HepG2 (cell line): ENCODE measurements at regions not wholly inside any gene's neighbourhood (a gene's known extent, or its start where the extent isn't known, plus 50 kb on each side); places are given as distances from the start of the nearest gene placed in this dataset.

Experiments
- ATAC-seq: fragments of 200-7000 bp; cut with Tn5 transposase; 3 replicates; pipeline ENCODE4 v1.9.1; 2020; ENCODE audit warnings: mild to moderate bottlenecking, moderate library complexity
- BruUV-seq: library from RNA; stranded (reverse); fragments of 400-500 nt; replicated peaks from 2 replicates; lab custom pipeline; 2021; lab: Mats Ljungman, UMichigan
- CTCF ChIA-PET: fragments of 300-600 bp; formaldehyde crosslinking; extraction: SDS; loops from one replicate; lab custom pipeline; 2021; ENCODE audit warnings: low total read pairs, inconsistent platforms, low intra/inter-chr PET ratio; lab: Yijun Ruan, JAX
- POLR2A ChIA-PET: fragments of 350-600 bp; sonication (Branson Sonifier 250); formaldehyde crosslinking; loops from one replicate; lab custom pipeline; 2020; ENCODE audit warnings: antibody characterized with exemption, inconsistent platforms; lab: Yijun Ruan, JAX
- DNase-seq: peaks from one replicate; pipeline ENCODE4 v3.0.0-alpha.2; 2015; ENCODE audit warnings: low spot score
- FAIRE-seq: peaks from 3 replicates; lab custom pipeline; 2011; peaks lifted over from hg19 to GRCh38; lab: Jason Lieb, UNC
- H2AFZ ChIP-seq: one replicate; pipeline ENCODE4 v1.6.1; 2011; ENCODE audit warnings: low read length, inconsistent platforms
- H3K27ac ChIP-seq: fragments of 300-600 bp; 3 replicates; pipeline ENCODE4 v1.8.0; 2011; ENCODE audit warnings: mixed run types, mild to moderate bottlenecking, mixed read lengths, low read length, inconsistent platforms; ENCODE audit not compliant: insufficient read depth; ENCODE audit errors: extremely low read length
- H3K27me3 ChIP-seq, 2 experiments: fragments of 200-600 bp in 1 of 2; 2 replicates in 1 of 2; 3 replicates in 1 of 2; pipeline versions ENCODE4 v1.6.0 to v1.8.0; 2011; ENCODE audit warnings: low read length in 2 of 2, mild to moderate bottlenecking in 2 of 2, moderate library complexity in 2 of 2, inconsistent platforms in 1 of 2; ENCODE audit not compliant: insufficient read depth in 2 of 2, control insufficient read depth in 1 of 2
- H3K36me3 ChIP-seq, 2 experiments: fragments of 200-600 bp in 1 of 2; replicated peaks in 1 of 2; 2 replicates in 1 of 2; 3 replicates in 1 of 2; pipeline versions ENCODE4 v1.5.1 to v1.8.0; 2011; ENCODE audit warnings: low read length in 2 of 2, inconsistent platforms in 1 of 2; ENCODE audit not compliant: insufficient read depth in 2 of 2, control insufficient read depth in 1 of 2
- H3K4me1 ChIP-seq: 2 replicates; pipeline ENCODE4 v1.5.1; 2012; ENCODE audit warnings: low read length, inconsistent platforms; ENCODE audit not compliant: insufficient read depth
- H3K4me2 ChIP-seq: 2 replicates; pipeline ENCODE4 v1.6.0; 2011; ENCODE audit warnings: low read depth, low read length, inconsistent platforms
- H3K4me3 ChIP-seq, 3 experiments: fragments of 200-600 bp in 1 of 3; sonication (generic), shearing (Covaris generic) in 1 of 3; replicated peaks in 1 of 3; 2 replicates each; pipeline ENCODE4 v1.5.1; 2011 to 2016; ENCODE audit warnings: low read length in 3 of 3, inconsistent platforms in 2 of 3, low read depth in 2 of 3, mild to moderate bottlenecking in 2 of 3, control low read depth in 1 of 3, mixed read lengths in 1 of 3; ENCODE audit not compliant: insufficient read depth in 1 of 3
- H3K79me2 ChIP-seq: one replicate; pipeline ENCODE4 v1.6.1; 2011; ENCODE audit warnings: low read length, inconsistent platforms; ENCODE audit not compliant: insufficient read depth
- H3K9ac ChIP-seq: 2 replicates; pipeline ENCODE4 v1.6.0; 2011; ENCODE audit warnings: mild to moderate bottlenecking, low read depth, low read length, inconsistent platforms; ENCODE audit not compliant: insufficient read depth
- H3K9me3 ChIP-seq: 2 replicates; pipeline ENCODE4 v1.5.1; 2012; ENCODE audit warnings: mild to moderate bottlenecking, low read length
- H4K20me1 ChIP-seq: 2 replicates; pipeline ENCODE4 v1.6.0; 2011; ENCODE audit warnings: inconsistent platforms, mild to moderate bottlenecking, low read length, moderate library complexity; ENCODE audit not compliant: insufficient read depth
- FOXA3 ChIP-seq: IDR thresholded peaks from 2 replicates; pipeline ENCODE4 v1.6.1; 2016; ENCODE audit warnings: missing genetic modification reagents, missing compliant biosample characterization
- GTF2F1 ChIP-seq: fragments of 150-350 bp; IDR thresholded peaks from 2 replicates; pipeline ENCODE4 v1.6.1; 2014; ENCODE audit warnings: low read length
- HNF1A ChIP-seq, 2 experiments: sonication (generic) in 1 of 2; formaldehyde crosslinking in 1 of 2; IDR thresholded peaks; 2 replicates each; pipeline versions ENCODE4 v1.4.0 to v1.6.1; 2016 to 2020; ENCODE audit warnings: borderline replicate concordance in 1 of 2, low read depth in 1 of 2, mild to moderate bottlenecking in 1 of 2, missing genetic modification reagents in 1 of 2
- MTF1 ChIP-seq: sonication (generic); formaldehyde crosslinking; IDR thresholded peaks from 2 replicates; pipeline ENCODE4 v1.5.0; 2020; ENCODE audit warnings: missing genetic modification reagents
- SOX13 ChIP-seq, 3 experiments: fragments of 450-650 bp in 1 of 3; sonication (generic) in 1 of 3; formaldehyde crosslinking in 1 of 3; IDR thresholded peaks in 2 of 3; conservative IDR thresholded peaks in 1 of 3; 2 replicates each; pipeline versions ENCODE4 v1.5.0 to v1.6.1; 2016 to 2020; ENCODE audit warnings: antibody characterized with exemption in 1 of 3, mild to moderate bottlenecking in 1 of 3, missing compliant biosample characterization in 1 of 3, missing genetic modification reagents in 1 of 3, moderate library complexity in 1 of 3
- TRIM24 ChIP-seq: sonication (generic); formaldehyde crosslinking; IDR thresholded peaks from 2 replicates; pipeline ENCODE4 v1.8.0; 2022; ENCODE audit warnings: mild to moderate bottlenecking, missing genetic modification reagents
- ZBED4 ChIP-seq: sonication (generic); formaldehyde crosslinking; IDR thresholded peaks from 2 replicates; pipeline ENCODE4 v1.4.0; 2020; ENCODE audit warnings: missing genetic modification reagents, borderline replicate concordance
- ZFP37 ChIP-seq: sonication (generic); formaldehyde crosslinking; IDR thresholded peaks from 2 replicates; pipeline ENCODE4 v1.4.0; 2020; ENCODE audit warnings: missing genetic modification reagents, borderline replicate concordance
- WGBS: methylation state at CpG from one replicate; pipeline ENCODE4 v1.1.6; 2017; ENCODE audit warnings: low lambda C conversion rate; 5-methylcytosine and 5-hydroxymethylcytosine counted together
- in situ Hi-C: cut with HindIII; loops from 2 replicates; pipeline ENCODE4 v1.10.0; 2017; ENCODE audit warnings: low pct_unique_long_range_greater_than_20kb; ENCODE audit not compliant: extremely low pct_ligation_motif_present
- intact Hi-C: fragments of 100-400 bp; cut with micrococcal nuclease; formaldehyde crosslinking; loops from one replicate; pipeline ENCODE4 v1.10.0; 2022; ENCODE audit not compliant: unreplicated experiment
- TF ChIP-seq, protein P1 (sequence below): sonication (generic); formaldehyde crosslinking; IDR thresholded peaks from 2 replicates; pipeline ENCODE4 v1.4.0; 2020; ENCODE audit warnings: missing genetic modification reagents, mild to moderate bottlenecking, borderline replicate concordance
- TF ChIP-seq, protein P2 (sequence below): sonication (generic); formaldehyde crosslinking; IDR thresholded peaks from 2 replicates; pipeline ENCODE4 v1.5.1; 2020; ENCODE audit warnings: missing genetic modification reagents, mild to moderate bottlenecking, borderline replicate concordance

DNA sequence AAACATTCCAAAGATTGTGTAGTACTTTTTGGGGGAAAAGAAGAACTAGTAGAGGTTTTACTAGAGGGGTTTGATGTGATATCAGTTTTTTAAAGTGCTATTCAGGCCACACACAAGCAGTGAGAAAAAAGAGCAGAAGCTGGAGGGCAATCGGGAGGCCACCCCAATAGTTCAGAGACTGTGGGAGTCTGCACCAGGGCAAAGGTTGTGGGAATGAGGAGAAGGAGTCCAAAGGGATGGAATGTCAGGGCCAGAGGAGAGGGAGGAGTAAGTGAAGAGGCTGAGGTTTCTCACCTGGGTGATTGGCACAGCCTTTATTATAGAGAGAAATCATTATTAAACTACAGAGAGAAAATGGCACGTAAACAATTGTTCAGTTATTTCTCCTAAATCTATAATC is 134.9 kb upstream of the RAD23B start:
- in situ Hi-C loops (no loop called here), intact Hi-C loops (no loop called here)
- Histone ChIP-seq H4K20me1 (no peaks in the 10 kb centered on the region), H3K4me2 (no peak overlapping the region), H3K27me3 (no peaks in the 10 kb centered on the region), H3K4me1 (no peaks in the 10 kb centered on the region), H3K36me3 (no peaks in the 10 kb centered on the region), H3K9ac (no peak overlapping the region), H3K27ac (no peak overlapping the region), H3K79me2 (no peaks in the 10 kb centered on the region), H3K9me3 (no peaks in the 10 kb centered on the region), H2AFZ (no peak overlapping the region), H3K4me3 (no peak overlapping the region)
- FAIRE-seq = no peak
- no peak for DNase-seq
- ChIA-PET POLR2A (no interaction called here), CTCF (no interaction called here)
- 14% methylated on average over 2 of the region's 2 CpGs for WGBS
- ATAC-seq = no peak
- no TSS peak for BruUV-seq
- TF ChIP-seq MTF1 (CRISPR knock-in tag) (no peak), ZFP37 (no peak), SOX13 (IDR thresholded peaks at IDR 0.05) (no peak), SOX13 (CRISPR knock-in tag; conservative IDR thresholded peaks at IDR 0.05 in 1 of 2, IDR thresholded peaks at IDR 0.05 in 1 of 2) (no peak), HNF1A (IDR thresholded peaks at IDR 0.05; ENCODE audit: low read depth) (no peak), HNF1A (CRISPR knock-in tag; IDR thresholded peaks at IDR 0.05; ENCODE audit: borderline replicate concordance) (no peak), ZBED4 (CRISPR knock-in tag) (no peak), TRIM24 (CRISPR knock-in tag) (no peak), GTF2F1 (no peak), FOXA3 (no peak)
- TF ChIP-seq, protein P1, sequence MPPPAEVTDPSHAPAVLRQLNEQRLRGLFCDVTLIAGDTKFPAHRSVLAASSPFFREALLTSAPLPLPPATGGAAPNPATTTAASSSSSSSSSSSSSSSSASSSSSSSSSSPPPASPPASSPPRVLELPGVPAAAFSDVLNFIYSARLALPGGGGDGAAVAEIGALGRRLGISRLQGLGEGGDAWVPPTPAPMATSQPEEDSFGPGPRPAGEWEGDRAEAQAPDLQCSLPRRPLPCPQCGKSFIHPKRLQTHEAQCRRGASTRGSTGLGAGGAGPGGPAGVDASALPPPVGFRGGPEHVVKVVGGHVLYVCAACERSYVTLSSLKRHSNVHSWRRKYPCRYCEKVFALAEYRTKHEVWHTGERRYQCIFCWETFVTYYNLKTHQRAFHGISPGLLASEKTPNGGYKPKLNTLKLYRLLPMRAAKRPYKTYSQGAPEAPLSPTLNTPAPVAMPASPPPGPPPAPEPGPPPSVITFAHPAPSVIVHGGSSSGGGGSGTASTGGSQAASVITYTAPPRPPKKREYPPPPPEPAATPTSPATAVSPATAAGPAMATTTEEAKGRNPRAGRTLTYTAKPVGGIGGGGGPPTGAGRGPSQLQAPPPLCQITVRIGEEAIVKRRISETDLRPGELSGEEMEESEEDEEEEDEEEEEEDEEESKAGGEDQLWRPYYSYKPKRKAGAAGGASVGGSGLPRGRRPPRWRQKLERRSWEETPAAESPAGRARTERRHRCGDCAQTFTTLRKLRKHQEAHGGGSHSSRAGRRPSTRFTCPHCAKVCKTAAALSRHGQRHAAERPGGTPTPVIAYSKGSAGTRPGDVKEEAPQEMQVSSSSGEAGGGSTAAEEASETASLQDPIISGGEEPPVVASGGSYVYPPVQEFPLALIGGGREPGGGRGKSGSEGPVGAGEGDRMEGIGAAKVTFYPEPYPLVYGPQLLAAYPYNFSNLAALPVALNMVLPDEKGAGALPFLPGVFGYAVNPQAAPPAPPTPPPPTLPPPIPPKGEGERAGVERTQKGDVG = no peak
- TF ChIP-seq, protein P2, sequence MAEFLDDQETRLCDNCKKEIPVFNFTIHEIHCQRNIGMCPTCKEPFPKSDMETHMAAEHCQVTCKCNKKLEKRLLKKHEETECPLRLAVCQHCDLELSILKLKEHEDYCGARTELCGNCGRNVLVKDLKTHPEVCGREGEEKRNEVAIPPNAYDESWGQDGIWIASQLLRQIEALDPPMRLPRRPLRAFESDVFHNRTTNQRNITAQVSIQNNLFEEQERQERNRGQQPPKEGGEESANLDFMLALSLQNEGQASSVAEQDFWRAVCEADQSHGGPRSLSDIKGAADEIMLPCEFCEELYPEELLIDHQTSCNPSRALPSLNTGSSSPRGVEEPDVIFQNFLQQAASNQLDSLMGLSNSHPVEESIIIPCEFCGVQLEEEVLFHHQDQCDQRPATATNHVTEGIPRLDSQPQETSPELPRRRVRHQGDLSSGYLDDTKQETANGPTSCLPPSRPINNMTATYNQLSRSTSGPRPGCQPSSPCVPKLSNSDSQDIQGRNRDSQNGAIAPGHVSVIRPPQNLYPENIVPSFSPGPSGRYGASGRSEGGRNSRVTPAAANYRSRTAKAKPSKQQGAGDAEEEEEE = no peak
